Immature natural killer cell (primary cell): ENCODE measurements at regions not wholly inside any gene's neighbourhood (a gene's known extent, or its start where the extent isn't known, plus 50 kb on each side); places are given as distances from the start of the nearest gene placed in this dataset.

Experiments
- DNase-seq, 3 donors: peaks; one replicate each; pipeline ENCODE4 v3.0.0; 2022; ENCODE audit warnings: mixed read lengths in 1 of 3
- H3K27ac Mint-ChIP-seq, 6 donors: one replicate each; pipeline ENCODE4 v1.8.0; 2020; ENCODE audit warnings: mixed read lengths in 6 of 6, mild to moderate bottlenecking in 5 of 6, inconsistent platforms in 4 of 6, moderate library complexity in 3 of 6
- H3K27me3 Mint-ChIP-seq, 3 donors: one replicate each; pipeline ENCODE4 v1.8.0; 2020 to 2021; ENCODE audit warnings: low read depth in 3 of 3, mild to moderate bottlenecking in 3 of 3, mixed read lengths in 3 of 3, moderate library complexity in 3 of 3, inconsistent platforms in 1 of 3
- H3K36me3 Mint-ChIP-seq, 3 donors: one replicate each; pipeline ENCODE4 v1.8.0; 2020; ENCODE audit warnings: mixed read lengths in 3 of 3, inconsistent platforms in 2 of 3, mild to moderate bottlenecking in 2 of 3
- H3K4me1 Mint-ChIP-seq, 2 donors: one replicate each; pipeline ENCODE4 v1.8.0; 2020; ENCODE audit warnings: inconsistent platforms in 2 of 2, mild to moderate bottlenecking in 2 of 2, mixed read lengths in 2 of 2, moderate library complexity in 1 of 2
- H3K4me3 Mint-ChIP-seq, 5 donors: one replicate each; pipeline ENCODE4 v1.8.0; 2020; ENCODE audit warnings: mild to moderate bottlenecking in 5 of 5, mixed read lengths in 5 of 5, inconsistent platforms in 3 of 5, moderate library complexity in 3 of 5
- H3K9me3 Mint-ChIP-seq, 6 donors: one replicate each; pipeline ENCODE4 v1.8.0; 2020; ENCODE audit warnings: mild to moderate bottlenecking in 6 of 6, mixed read lengths in 6 of 6, inconsistent platforms in 4 of 6, moderate library complexity in 3 of 6

GRCh38 chr9:95605816-95606488, 89.2 kb upstream of the PTCH1 start:
- DNase-seq, result no peak
- Mint-ChIP-seq H3K9me3 (no peaks in the 10 kb centered on the region), H3K36me3 (no peaks in the 10 kb centered on the region), H3K4me3 (no peak overlapping the region), H3K27me3 (peaks cover 3 to 4% (median 3%) of the 10 kb centered on the region in 3 donors), H3K27ac (no peak overlapping the region), H3K4me1 (no peaks in the 10 kb centered on the region)

- H3K27ac Mint-ChIP-seq, result no peak overlapping the region
Measured at GRCh38 chr9:95605101-95605500, 88.3 kb upstream of the PTCH1 start.

GRCh38 chr9:95598236-95598635, 81.5 kb upstream of the PTCH1 start:
- H3K9me3 Mint-ChIP-seq, result no peaks in the 10 kb centered on the region
- H3K27ac Mint-ChIP-seq, result no peak overlapping the region
- DNase-seq, result no peak
- no peak overlapping the region for H3K4me3 Mint-ChIP-seq
- no peaks in the 10 kb centered on the region for H3K4me1 Mint-ChIP-seq
- H3K27me3 Mint-ChIP-seq, result peaks cover 0 to 7% (median 3%) of the 10 kb centered on the region in 3 donors
- H3K36me3 Mint-ChIP-seq, result no peaks in the 10 kb centered on the region

More at GRCh38 chr9:95605101-95605500, 88.3 kb upstream of the PTCH1 start:
- Mint-ChIP-seq H3K4me1 (no peaks in the 10 kb centered on the region), H3K36me3 (no peaks in the 10 kb centered on the region), H3K4me3 (no peak overlapping the region), H3K27me3 (peaks cover 2 to 3% (median 3%) of the 10 kb centered on the region in 3 donors), H3K9me3 (no peaks in the 10 kb centered on the region)
- no peak for DNase-seq

GRCh38 chr9:95595721-95596295, 79.0 kb upstream of the PTCH1 start:
- Mint-ChIP-seq H3K27me3 (peaks cover 0 to 5% (median 2%) of the 10 kb centered on the region in 3 donors), H3K4me1 (no peaks in the 10 kb centered on the region), H3K9me3 (no peaks in the 10 kb centered on the region), H3K36me3 (no peaks in the 10 kb centered on the region), H3K4me3 (no peak overlapping the region), H3K27ac (no peak overlapping the region)
- DNase-seq, result no peak

- DNase-seq, result no peak
- H3K36me3 Mint-ChIP-seq, result no peaks in the 10 kb centered on the region
- H3K27me3 Mint-ChIP-seq, result peaks cover 2 to 5% (median 3%) of the 10 kb centered on the region in 3 donors
- no peaks in the 10 kb centered on the region for H3K4me1 Mint-ChIP-seq
- no peaks in the 10 kb centered on the region for H3K9me3 Mint-ChIP-seq
- H3K27ac Mint-ChIP-seq, result no peak overlapping the region
- no peak overlapping the region for H3K4me3 Mint-ChIP-seq
Measured at GRCh38 chr9:95592931-95593330, 76.2 kb upstream of the PTCH1 start.

- Mint-ChIP-seq H3K36me3 (no peaks in the 10 kb centered on the region), H3K27ac (no peak overlapping the region), H3K4me1 (no peaks in the 10 kb centered on the region), H3K4me3 (no peak overlapping the region), H3K9me3 (no peaks in the 10 kb centered on the region), H3K27me3 (peaks cover 2 to 5% (median 3%) of the 10 kb centered on the region in 3 donors)
- DNase-seq, result no peak
Measured at GRCh38 chr9:95588724-95589588, 72.2 kb upstream of the PTCH1 start.

GRCh38 chr9:95587021-95587964, 70.5 kb upstream of the PTCH1 start:
- Mint-ChIP-seq H3K27me3 (peaks cover 2 to 5% (median 3%) of the 10 kb centered on the region in 3 donors), H3K4me1 (no peaks in the 10 kb centered on the region), H3K27ac (no peak overlapping the region), H3K4me3 (no peak overlapping the region), H3K9me3 (no peaks in the 10 kb centered on the region), H3K36me3 (no peaks in the 10 kb centered on the region)
- DNase-seq, result no peak

GRCh38 chr9:95586326-95586725, 69.6 kb upstream of the PTCH1 start:
- no peaks in the 10 kb centered on the region for H3K4me1 Mint-ChIP-seq
- H3K4me3 Mint-ChIP-seq, result no peak overlapping the region
- H3K27me3 Mint-ChIP-seq, result peaks cover 2 to 5% (median 3%) of the 10 kb centered on the region in 3 donors
- H3K27ac Mint-ChIP-seq, result no peak overlapping the region
- H3K9me3 Mint-ChIP-seq, result no peaks in the 10 kb centered on the region
- no peak for DNase-seq
- H3K36me3 Mint-ChIP-seq, result no peaks in the 10 kb centered on the region

- no peaks in the 10 kb centered on the region for H3K9me3 Mint-ChIP-seq
- H3K36me3 Mint-ChIP-seq, result no peaks in the 10 kb centered on the region
- no peak overlapping the region for H3K27ac Mint-ChIP-seq
- no peak overlapping the region for H3K4me3 Mint-ChIP-seq
- DNase-seq, result no peak
- H3K27me3 Mint-ChIP-seq, result peaks cover 2 to 5% (median 3%) of the 10 kb centered on the region in 3 donors
- no peaks in the 10 kb centered on the region for H3K4me1 Mint-ChIP-seq
Measured at GRCh38 chr9:95585824-95586223, 69.1 kb upstream of the PTCH1 start.

GRCh38 chr9:95584176-95584575, 67.4 kb upstream of the PTCH1 start:
- no peak overlapping the region for H3K4me3 Mint-ChIP-seq
- H3K9me3 Mint-ChIP-seq, result peaks cover 0 to 2% (median 0%) of the 10 kb centered on the region in 6 donors
- no peaks in the 10 kb centered on the region for H3K27me3 Mint-ChIP-seq
- no peaks in the 10 kb centered on the region for H3K36me3 Mint-ChIP-seq
- H3K27ac Mint-ChIP-seq, result no peak overlapping the region
- DNase-seq, result no peak
- H3K4me1 Mint-ChIP-seq, result no peaks in the 10 kb centered on the region

- Mint-ChIP-seq H3K27me3 (peaks cover 0 to 7% (median 2%) of the 10 kb centered on the region in 3 donors), H3K36me3 (no peaks in the 10 kb centered on the region), H3K4me3 (no peak overlapping the region), H3K9me3 (peaks cover 0 to 2% (median 0%) of the 10 kb centered on the region in 6 donors), H3K4me1 (no peaks in the 10 kb centered on the region), H3K27ac (no peak overlapping the region)
- no peak for DNase-seq
Measured at GRCh38 chr9:95581900-95582299, 65.1 kb upstream of the PTCH1 start.

GRCh38 chr9:95580812-95581761, 64.3 kb upstream of the PTCH1 start:
- H3K27me3 Mint-ChIP-seq, result peaks cover 0 to 9% (median 3%) of the 10 kb centered on the region in 3 donors
- peaks cover 0 to 2% (median 0%) of the 10 kb centered on the region in 6 donors for H3K9me3 Mint-ChIP-seq
- no peak for DNase-seq
- no peak overlapping the region for H3K4me3 Mint-ChIP-seq
- H3K27ac Mint-ChIP-seq, result no peak overlapping the region
- H3K4me1 Mint-ChIP-seq, result no peaks in the 10 kb centered on the region
- H3K36me3 Mint-ChIP-seq, result no peaks in the 10 kb centered on the region
